Activated T-cell treated with anti-CD3 and anti-CD28 coated beads for 48 hours (primary cell): ENCODE measurements at regions not wholly inside any gene's neighbourhood (a gene's known extent, or its start where the extent isn't known, plus 50 kb on each side); places are given as distances from the start of the nearest gene placed in this dataset.

Source experiments
- DNase-seq: peaks from one replicate; pipeline ENCODE4 v3.0.0-alpha.2; 2020; ENCODE audit warnings: low read depth

GRCh38 chr16:66171578-66171977 is 194.9 kb upstream of the CDH5 start:
- DNase-seq = no peak

GRCh38 chr16:66170989-66171388 is 195.5 kb upstream of the CDH5 start:
- DNase-seq = no peak

- DNase-seq = no peak
Observed at GRCh38 chr16:66169817-66170216, 196.7 kb upstream of the CDH5 start.

DNA sequence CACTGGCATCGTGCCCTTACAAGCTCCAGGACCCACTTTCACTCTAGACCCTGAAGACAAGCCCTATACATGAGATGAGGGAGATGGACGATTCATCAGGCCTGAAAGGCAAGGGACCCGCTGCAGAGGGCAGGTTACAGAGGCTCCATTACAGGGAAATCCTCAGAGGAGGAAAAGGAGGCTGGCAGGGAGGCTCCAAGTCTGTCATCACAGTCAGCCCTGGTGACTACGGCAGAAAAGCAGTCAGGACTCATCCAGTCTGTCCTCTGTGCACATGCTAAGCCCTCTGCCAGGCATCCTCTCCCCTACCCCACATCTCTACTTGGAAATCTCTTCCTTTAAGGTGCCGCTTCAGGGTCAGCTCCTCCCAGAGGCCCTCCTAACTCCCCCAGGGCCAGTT is 197.7 kb upstream of the CDH5 start:
- no peak for DNase-seq

DNA sequence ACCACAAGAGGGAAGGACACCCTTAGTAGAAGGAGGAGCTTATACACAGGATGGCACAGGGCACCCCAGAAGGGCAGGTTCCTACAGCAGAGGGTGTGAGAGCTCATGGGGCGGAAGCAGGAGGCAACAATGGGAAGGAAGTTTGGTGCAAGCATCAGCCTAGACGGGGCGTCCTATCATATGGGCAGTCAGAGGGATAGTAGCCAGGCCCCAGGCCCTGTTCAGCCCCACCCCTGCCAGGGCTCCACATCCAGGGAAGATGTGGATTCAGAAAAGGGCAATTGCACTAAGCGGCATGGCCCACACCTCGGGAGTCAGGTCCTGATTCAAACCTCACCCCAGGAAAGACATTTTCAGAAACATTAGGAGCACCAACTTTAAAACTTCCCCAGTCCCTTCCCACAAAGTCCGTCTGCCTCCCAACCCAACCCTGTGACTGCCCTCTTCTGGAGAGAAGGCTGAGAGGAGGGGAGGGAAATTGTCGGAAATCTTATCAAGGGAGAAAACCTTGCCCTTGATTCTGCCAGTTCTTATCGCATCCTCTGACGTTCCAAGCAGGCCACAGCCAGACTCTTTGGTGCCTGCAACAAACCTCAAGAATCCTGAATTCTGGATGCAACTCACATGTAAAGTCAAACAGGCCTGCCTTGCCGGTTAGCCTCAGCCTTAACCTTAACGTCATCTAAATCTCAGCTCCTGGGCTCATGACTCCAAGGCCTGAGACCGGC is 198.8 kb upstream of the CDH5 start:
- no peak for DNase-seq

DNA sequence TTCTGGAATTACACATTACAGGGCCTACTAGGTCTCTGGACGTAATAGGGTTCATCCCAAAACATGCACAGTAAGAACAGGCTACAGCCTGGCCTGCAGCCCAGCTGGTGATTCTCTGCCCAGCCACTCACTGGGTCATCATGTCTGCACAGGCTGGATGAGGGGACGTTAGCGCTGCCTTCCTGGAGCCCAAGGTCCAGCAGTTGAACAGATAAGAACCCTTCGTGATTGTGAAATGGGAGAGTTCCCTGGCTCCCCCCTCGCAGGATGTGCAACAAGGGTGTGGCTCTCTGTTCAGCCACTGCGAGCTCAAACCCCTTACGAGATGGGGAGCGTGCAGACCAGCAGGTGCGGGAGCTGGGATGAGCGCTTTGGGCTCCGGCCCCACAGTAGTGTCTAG is 200.0 kb upstream of the CDH5 start:
- DNase-seq = no peak

GRCh38 chr16:66165879-66166278 is 200.6 kb upstream of the CDH5 start:
- DNase-seq = no peak

DNA sequence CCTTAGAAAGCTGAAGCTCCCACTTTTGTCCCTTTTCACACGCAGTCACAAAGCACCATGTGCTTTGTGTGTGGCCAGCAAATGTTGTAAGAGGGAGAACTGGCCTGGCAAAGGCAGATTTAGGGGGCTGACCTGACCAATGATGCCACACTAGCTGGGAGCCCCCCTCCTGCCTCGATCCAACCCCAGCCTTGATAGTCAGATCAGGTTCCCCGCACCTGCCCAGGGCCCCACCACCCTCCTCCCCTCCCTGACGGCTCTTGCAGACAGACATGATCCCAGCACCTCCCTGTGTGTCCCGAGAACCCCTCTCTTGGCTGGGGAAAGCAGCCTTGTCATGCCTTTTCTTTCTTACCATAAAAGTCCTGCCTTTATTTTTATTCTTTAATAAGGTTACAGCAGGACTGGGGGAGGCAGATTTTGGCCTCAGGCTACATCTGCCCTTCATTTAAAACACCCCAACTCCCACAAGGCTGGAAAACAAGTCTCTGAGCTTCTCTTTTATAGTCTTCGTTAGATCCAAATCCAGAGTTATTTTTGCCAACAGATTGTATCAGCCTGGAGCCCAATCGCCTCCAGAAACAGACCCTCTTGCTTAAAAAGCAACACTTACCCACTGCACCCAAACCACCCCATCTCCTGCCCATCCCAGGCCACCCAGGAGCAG is 201.8 kb upstream of the CDH5 start:
- DNase-seq = no peak

DNA sequence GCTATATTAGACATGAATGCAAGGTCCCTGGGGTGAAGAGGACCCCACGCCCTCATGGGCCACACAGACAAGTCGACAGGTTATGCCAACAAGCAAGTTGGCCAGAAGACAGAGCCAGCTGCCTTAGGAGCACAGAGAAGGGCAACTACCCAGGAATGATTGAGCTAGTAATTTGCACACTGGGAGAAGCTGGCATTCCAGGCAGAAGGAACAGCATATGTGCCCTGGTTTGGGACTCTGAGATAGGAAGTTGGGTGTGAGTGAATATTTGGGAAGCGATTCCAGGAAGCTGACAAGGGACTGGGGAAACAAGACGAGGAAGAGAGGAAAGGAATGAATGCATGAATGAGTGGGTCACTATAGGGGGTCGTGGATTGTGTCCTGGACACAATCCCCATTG is 203.7 kb upstream of the CDH5 start:
- no peak for DNase-seq

DNA sequence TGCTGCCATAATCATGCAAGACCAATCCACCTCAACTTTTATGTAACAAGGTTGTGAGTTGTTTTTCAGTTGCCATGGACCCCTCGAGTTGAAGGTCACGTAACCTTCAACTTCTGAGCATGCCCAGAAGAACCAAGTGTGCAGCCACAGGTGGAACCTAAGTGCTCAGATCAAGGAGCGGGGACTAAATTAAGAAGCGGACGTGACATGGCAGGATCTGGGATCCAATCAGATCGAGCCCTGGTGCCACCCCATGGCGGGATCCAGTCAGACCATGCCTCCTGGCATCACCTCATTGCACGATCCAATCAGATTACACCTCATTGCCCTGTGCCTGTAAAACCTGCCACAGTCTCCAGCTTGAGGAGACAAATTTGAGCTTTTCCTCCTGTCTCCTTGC is 204.5 kb upstream of the CDH5 start:
- DNase-seq = no peak

- no peak for DNase-seq
Observed at GRCh38 chr16:66161269-66161668, 205.2 kb upstream of the CDH5 start.

GRCh38 chr16:66159987-66160386 is 206.5 kb upstream of the CDH5 start:
- DNase-seq = no peak

GRCh38 chr16:66156538-66156937 is 210.0 kb upstream of the CDH5 start:
- no peak for DNase-seq

- no peak for DNase-seq
Observed at GRCh38 chr16:66155933-66156332, 210.6 kb upstream of the CDH5 start.

DNA sequence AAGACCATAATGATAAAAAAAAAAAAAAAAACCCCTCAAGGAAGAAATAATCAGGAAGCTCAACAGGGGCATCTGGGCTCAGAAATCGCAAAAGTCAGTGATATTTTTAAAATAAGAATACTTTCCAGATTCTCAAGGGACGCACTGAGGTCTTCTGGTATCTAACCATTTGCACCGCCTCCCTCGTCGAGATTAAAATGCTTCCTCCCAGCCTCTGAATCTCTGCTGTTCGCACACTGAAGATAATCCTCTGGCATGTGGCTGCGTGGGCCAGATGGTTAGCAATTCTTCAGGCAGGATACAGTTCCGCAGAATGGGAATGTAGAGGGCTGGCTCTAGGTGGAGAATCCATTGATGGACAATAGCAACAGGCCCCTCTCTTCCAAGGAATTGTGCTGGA is 211.7 kb upstream of the CDH5 start:
- no peak for DNase-seq

- no peak for DNase-seq
Observed at GRCh38 chr16:66152823-66153393, 213.6 kb upstream of the CDH5 start.

GRCh38 chr16:66152181-66152580 is 214.3 kb upstream of the CDH5 start:
- DNase-seq = no peak

DNA sequence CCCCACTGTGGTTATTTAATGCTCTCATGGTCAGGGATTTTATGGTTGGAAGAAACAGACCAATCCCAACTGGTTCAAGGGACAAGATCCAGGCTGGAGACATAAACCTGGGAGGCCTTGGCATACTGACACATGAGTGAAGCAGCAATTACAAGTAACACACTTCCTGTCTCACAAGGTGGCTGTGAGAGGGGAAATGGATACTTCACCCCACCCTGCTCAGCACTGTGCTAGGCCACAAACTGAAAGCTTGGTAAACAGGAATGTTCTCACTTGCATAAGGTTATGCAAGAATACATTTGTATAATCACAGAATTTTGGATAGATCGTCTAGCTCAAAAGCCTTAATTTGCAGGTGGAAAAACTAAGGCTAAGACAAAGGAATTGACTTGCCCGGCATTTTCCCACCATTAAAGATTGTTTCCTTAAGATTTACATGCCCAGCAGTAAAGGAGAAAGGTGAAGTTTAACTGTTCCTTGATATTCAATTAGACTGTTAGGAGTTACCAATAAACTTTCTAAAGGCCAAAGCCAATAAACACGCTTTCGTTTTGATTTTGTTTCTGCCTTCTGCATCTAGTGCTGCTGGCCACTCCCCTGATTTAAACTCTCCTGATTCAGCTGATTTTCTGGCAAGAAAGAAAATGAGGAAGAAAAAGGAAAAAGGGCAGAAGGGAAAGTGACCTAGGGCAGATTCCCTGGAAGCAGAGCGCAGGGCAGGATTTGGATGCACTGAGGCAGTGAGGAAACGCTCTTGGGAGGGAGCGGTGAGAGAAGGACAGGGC is 215.6 kb upstream of the CDH5 start:
- DNase-seq = no peak

DNA sequence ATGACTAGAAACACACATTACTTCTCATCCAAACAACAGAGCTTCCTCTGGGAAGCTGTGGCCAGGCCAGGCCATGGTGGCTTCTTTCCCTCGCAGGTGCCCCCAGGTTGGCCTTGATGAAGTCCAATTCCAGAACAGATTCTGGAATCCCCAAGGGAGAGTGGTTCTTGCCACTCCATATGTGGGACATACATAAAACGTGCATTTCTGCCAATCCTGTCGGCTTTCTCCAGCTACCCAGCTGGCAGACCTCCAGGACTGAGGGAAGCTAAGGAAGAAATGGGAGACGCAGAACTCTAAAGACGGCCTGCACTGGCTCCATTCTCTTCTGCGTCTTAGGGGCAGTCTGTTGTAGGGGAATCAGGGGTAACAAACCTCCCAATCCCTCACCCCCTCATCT is 219.2 kb upstream of the CDH5 start:
- no peak for DNase-seq

- no peak for DNase-seq
Observed at GRCh38 chr16:66146798-66147197, 219.7 kb upstream of the CDH5 start.

GRCh38 chr16:66144641-66145040 is 221.8 kb upstream of the CDH5 start:
- no peak for DNase-seq

- no peak for DNase-seq
Observed at GRCh38 chr16:66143415-66143814, 223.1 kb upstream of the CDH5 start.

DNA sequence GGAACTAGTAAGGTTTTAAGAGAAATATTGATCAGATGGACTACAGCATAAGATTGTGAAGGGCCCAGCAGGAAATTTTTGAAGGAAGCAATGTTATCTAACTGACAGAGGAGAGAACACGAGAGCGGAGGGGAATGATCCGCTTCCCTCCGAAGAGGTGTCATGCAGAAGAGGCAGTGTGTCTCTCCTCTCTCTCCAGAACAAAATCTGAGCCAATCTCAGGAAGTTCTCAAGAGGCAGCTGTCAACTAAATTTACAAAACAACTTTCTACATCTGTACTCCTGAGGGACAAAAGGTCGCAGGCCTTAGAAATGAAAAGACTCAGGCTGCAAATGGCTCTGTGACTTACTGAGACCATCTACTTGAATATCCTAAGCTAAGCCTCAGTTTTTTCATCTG is 224.6 kb upstream of the CDH5 start:
- DNase-seq = no peak
